Loucy (cell line): ENCODE measurements at regions not wholly inside any gene's neighbourhood (a gene's known extent, or its start where the extent isn't known, plus 50 kb on each side); places are given as distances from the start of the nearest gene placed in this dataset.

ENCODE experiments used
- CTCF ChIP-seq: fragments of 200-600 bp; sonication (generic); conservative IDR thresholded peaks from 2 replicates; pipeline ENCODE4 v1.5.1; 2014; ENCODE audit warnings: mild to moderate bottlenecking, antibody characterized with exemption, low read length
- EZH2phosphoT487 ChIP-seq: fragments of 200-600 bp; IDR thresholded peaks from 2 replicates; pipeline ENCODE4 v1.6.1; 2018; ENCODE audit warnings: antibody characterized with exemption, mild to moderate bottlenecking, moderate library complexity, borderline replicate concordance

- TF ChIP-seq CTCF = no peak
- TF ChIP-seq EZH2phosphoT487 = no peak
Observed at GRCh38 chr4:137968956-137969678, 273.0 kb downstream of the SLC7A11 start.
